ENCODE measurements at regions not wholly inside any gene's neighbourhood (a gene's known extent, or its start where the extent isn't known, plus 50 kb on each side); places are given as distances from the start of the nearest gene placed in this dataset.
"Not testable (repeated sequence)": the region's sequence is repeated elsewhere in the genome, so short reads cannot be mapped to it uniquely, and the experiment has no call there.

GRCh38 chr1:245060684-245061374, 94.0 kb upstream of the KIF26B start:
- Histone ChIP-seq H3K4me3 (no peak overlapping the region), H3K36me3 (no peaks in the 10 kb centered on the region), H3K27ac (no peak overlapping the region), H3K4me1 (no peaks in the 10 kb centered on the region), H3K27me3 (no peaks in the 10 kb centered on the region), H3K9me3 (no peaks in the 10 kb centered on the region)
- TF ChIP-seq POLR2A (IDR thresholded peaks at IDR 0.05) (no peak), CTCF (IDR thresholded peaks at IDR 0.05) (no peak)
- DNase-seq, result no peak
- intact Hi-C loops (cut with DNase I; ENCODE audit: low total_unique reads), result no loop called here

GRCh38 chr1:245059806-245060424, 94.9 kb upstream of the KIF26B start:
- H3K36me3 ChIP-seq, result no peaks in the 10 kb centered on the region
- H3K4me1 ChIP-seq, result no peaks in the 10 kb centered on the region
- H3K27ac ChIP-seq, result no peak overlapping the region
- H3K9me3 ChIP-seq, result no peaks in the 10 kb centered on the region
- no peak for TF ChIP-seq POLR2A (IDR thresholded peaks at IDR 0.05)
- no peak for TF ChIP-seq CTCF (IDR thresholded peaks at IDR 0.05)
- DNase-seq, result no peak
- no peak overlapping the region for H3K4me3 ChIP-seq
- H3K27me3 ChIP-seq, result no peaks in the 10 kb centered on the region
- intact Hi-C loops (cut with DNase I; ENCODE audit: low total_unique reads), result no loop called here

GRCh38 chr1:245058882-245059281, 95.9 kb upstream of the KIF26B start:
- TF ChIP-seq CTCF (IDR thresholded peaks at IDR 0.05), result no peak
- no peak for TF ChIP-seq POLR2A (IDR thresholded peaks at IDR 0.05)
- Histone ChIP-seq H3K4me3 (no peak overlapping the region), H3K27ac (no peak overlapping the region), H3K36me3 (no peaks in the 10 kb centered on the region), H3K27me3 (no peaks in the 10 kb centered on the region), H3K9me3 (no peaks in the 10 kb centered on the region), H3K4me1 (no peaks in the 10 kb centered on the region)
- intact Hi-C loops (cut with DNase I; ENCODE audit: low total_unique reads), result no loop called here
- no peak for DNase-seq

GRCh38 chr1:245058436-245058835, 96.3 kb upstream of the KIF26B start:
- no peaks in the 10 kb centered on the region for H3K36me3 ChIP-seq
- no peak overlapping the region for H3K4me3 ChIP-seq
- no peak for TF ChIP-seq POLR2A (IDR thresholded peaks at IDR 0.05)
- H3K27me3 ChIP-seq, result no peaks in the 10 kb centered on the region
- H3K9me3 ChIP-seq, result no peaks in the 10 kb centered on the region
- intact Hi-C loops (cut with DNase I; ENCODE audit: low total_unique reads), result no loop called here
- no peaks in the 10 kb centered on the region for H3K4me1 ChIP-seq
- DNase-seq, result no peak
- no peak overlapping the region for H3K27ac ChIP-seq

- DNase-seq, result no peak
- no peak overlapping the region for H3K27ac ChIP-seq
- no peaks in the 10 kb centered on the region for H3K36me3 ChIP-seq
- no peaks in the 10 kb centered on the region for H3K9me3 ChIP-seq
- TF ChIP-seq CTCF (IDR thresholded peaks at IDR 0.05), result no peak
- H3K4me1 ChIP-seq, result no peaks in the 10 kb centered on the region
- intact Hi-C loops (cut with DNase I; ENCODE audit: low total_unique reads), result no loop called here
- H3K27me3 ChIP-seq, result no peaks in the 10 kb centered on the region
- no peak overlapping the region for H3K4me3 ChIP-seq
Observed at GRCh38 chr1:245056913-245057312, 97.9 kb upstream of the KIF26B start.

- H3K4me3 ChIP-seq; H3K4me1 ChIP-seq; H3K9me3 ChIP-seq; intact Hi-C loops (cut with DNase I; ENCODE audit: low total_unique reads); H3K27me3 ChIP-seq; DNase-seq; H3K27ac ChIP-seq; H3K36me3 ChIP-seq: not testable (repeated sequence)
Observed at GRCh38 chr1:245056296-245056695, 98.5 kb upstream of the KIF26B start.
